Uterus (tissue), 2 donors: ENCODE measurements at regions not wholly inside any gene's neighbourhood (a gene's known extent, or its start where the extent isn't known, plus 50 kb on each side); places are given as distances from the start of the nearest gene placed in this dataset.

ENCODE experiments used
- CTCF ChIP-seq, 4 experiments: fragments of 200-600 bp in 2 of 4; fragments of 450-650 bp in 2 of 4; sonication (generic) in 2 of 4; IDR thresholded peaks; one replicate each; pipeline ENCODE4 v1.5.1; 2016 to 2019; ENCODE audit warnings: antibody characterized with exemption in 4 of 4, mild to moderate bottlenecking in 2 of 4, moderate library complexity in 1 of 4
- POLR2A ChIP-seq, 2 donors: fragments of 450-650 bp; IDR thresholded peaks; one replicate each; pipeline ENCODE4 v1.6.1; 2016; ENCODE audit warnings: antibody characterized with exemption in 2 of 2, mild to moderate bottlenecking in 1 of 2, moderate library complexity in 1 of 2

- TF ChIP-seq CTCF (IDR thresholded peaks at IDR 0.05) (no peak), POLR2A (IDR thresholded peaks at IDR 0.05) (no peak)
These were observed 165.2 kb upstream of the LMCD1 start for GRCh38 chr3:8336456-8336855.
